Activated CD4-positive, alpha-beta memory T cell treated with anti-CD3 and anti-CD28 coated beads, Interleukin-2, amount 10 ng/mL, durations not matched to agents 7 days and 5 days (primary cell): ENCODE measurements at regions not wholly inside any gene's neighbourhood (a gene's known extent, or its start where the extent isn't known, plus 50 kb on each side); places are given as distances from the start of the nearest gene placed in this dataset.
"Not testable (repeated sequence)": the region's sequence is repeated elsewhere in the genome, so short reads cannot be mapped to it uniquely, and the experiment has no call there.

ENCODE experiments used
- CTCF ChIA-PET: fragments of 350-600 bp; sonication (Branson Sonifier 250); formaldehyde crosslinking; loops from one replicate; lab custom pipeline; 2021; ENCODE audit warnings: antibody characterized with exemption, inconsistent platforms; lab: Charles Lee
- POLR2A ChIA-PET: fragments of 350-600 bp; sonication (Branson Sonifier 250); formaldehyde crosslinking; loops from one replicate; lab custom pipeline; 2021; ENCODE audit warnings: antibody characterized with exemption; lab: Charles Lee
- DNase-seq: peaks from one replicate; pipeline ENCODE4 v3.0.0-alpha.2; 2020
- H3K27ac Mint-ChIP-seq: one replicate; pipeline ENCODE4 v1.8.0; 2021; ENCODE audit warnings: mild to moderate bottlenecking, mixed read lengths
- H3K27me3 Mint-ChIP-seq: one replicate; pipeline ENCODE4 v1.8.0; 2021; ENCODE audit warnings: mixed read lengths
- H3K36me3 Mint-ChIP-seq: one replicate; pipeline ENCODE4 v1.8.0; 2021; ENCODE audit warnings: low read depth, mixed read lengths
- H3K4me1 Mint-ChIP-seq: one replicate; pipeline ENCODE4 v1.8.0; 2021; ENCODE audit warnings: mixed read lengths
- H3K4me3 Mint-ChIP-seq: one replicate; pipeline ENCODE4 v1.8.0; 2021; ENCODE audit warnings: mild to moderate bottlenecking, mixed read lengths
- H3K9me3 Mint-ChIP-seq: one replicate; pipeline ENCODE4 v1.8.0; 2021; ENCODE audit warnings: mixed read lengths

GRCh38 chr5:38138574-38138973 is 119.8 kb upstream of the EGFLAM start:
- Mint-ChIP-seq H3K36me3 (no peaks in the 10 kb centered on the region), H3K4me1 (no peaks in the 10 kb centered on the region), H3K9me3 (no peaks in the 10 kb centered on the region), H3K4me3 (no peak overlapping the region), H3K27me3 (no peaks in the 10 kb centered on the region), H3K27ac (no peak overlapping the region)
- CTCF ChIA-PET, result interaction anchor here (0.9 kb wide), 1 partner anchor 9 kb away, joined by 3 read pairs; no protein-coding TSS in a partner anchor
- POLR2A ChIA-PET, result no interaction called here
- no peak for DNase-seq

GRCh38 chr5:38135486-38136039 is 122.8 kb upstream of the EGFLAM start:
- no peak overlapping the region for H3K4me3 Mint-ChIP-seq
- no peak overlapping the region for H3K27ac Mint-ChIP-seq
- no peaks in the 10 kb centered on the region for H3K27me3 Mint-ChIP-seq
- ChIA-PET POLR2A (no interaction called here), CTCF (no interaction called here)
- DNase-seq, result no peak
- H3K4me1 Mint-ChIP-seq, result no peaks in the 10 kb centered on the region
- H3K36me3 Mint-ChIP-seq, result no peaks in the 10 kb centered on the region
- no peaks in the 10 kb centered on the region for H3K9me3 Mint-ChIP-seq

- Mint-ChIP-seq H3K27me3 (no peaks in the 10 kb centered on the region), H3K27ac (no peak overlapping the region), H3K4me3 (no peak overlapping the region), H3K9me3 (no peaks in the 10 kb centered on the region), H3K4me1 (no peaks in the 10 kb centered on the region), H3K36me3 (no peaks in the 10 kb centered on the region)
- ChIA-PET CTCF (no interaction called here), POLR2A (no interaction called here)
- no peak for DNase-seq
Observed at GRCh38 chr5:38134810-38135209, 123.5 kb upstream of the EGFLAM start.

GRCh38 chr5:38134294-38134693 is 124.1 kb upstream of the EGFLAM start:
- POLR2A ChIA-PET, H3K9me3 Mint-ChIP-seq, H3K27me3 Mint-ChIP-seq, H3K4me1 Mint-ChIP-seq, CTCF ChIA-PET, H3K36me3 Mint-ChIP-seq, H3K27ac Mint-ChIP-seq, H3K4me3 Mint-ChIP-seq, DNase-seq: not testable (repeated sequence)

GRCh38 chr5:38131686-38132085 is 126.7 kb upstream of the EGFLAM start:
- Mint-ChIP-seq H3K27me3 (no peaks in the 10 kb centered on the region), H3K27ac (no peak overlapping the region), H3K4me3 (no peak overlapping the region), H3K9me3 (no peaks in the 10 kb centered on the region), H3K36me3 (no peaks in the 10 kb centered on the region), H3K4me1 (no peaks in the 10 kb centered on the region)
- no peak for DNase-seq
- ChIA-PET CTCF (no interaction called here), POLR2A (no interaction called here)

GRCh38 chr5:38124321-38124720 is 134.0 kb upstream of the EGFLAM start:
- Mint-ChIP-seq H3K9me3 (peaks cover 4% of the 10 kb centered on the region), H3K4me1 (no peaks in the 10 kb centered on the region), H3K4me3 (no peak overlapping the region), H3K27me3 (no peaks in the 10 kb centered on the region), H3K36me3 (no peaks in the 10 kb centered on the region), H3K27ac (no peak overlapping the region)
- POLR2A ChIA-PET, result no interaction called here
- no peak for DNase-seq
- CTCF ChIA-PET, result no interaction called here

- no peaks in the 10 kb centered on the region for H3K4me1 Mint-ChIP-seq
- H3K36me3 Mint-ChIP-seq, result no peaks in the 10 kb centered on the region
- H3K4me3 Mint-ChIP-seq, result no peak overlapping the region
- H3K27me3 Mint-ChIP-seq, result no peaks in the 10 kb centered on the region
- POLR2A ChIA-PET, result no interaction called here
- CTCF ChIA-PET, result no interaction called here
- DNase-seq, result no peak
- H3K27ac Mint-ChIP-seq, result no peak overlapping the region
- H3K9me3 Mint-ChIP-seq, result peaks cover 4% of the 10 kb centered on the region
Observed at GRCh38 chr5:38121420-38121819, 136.9 kb upstream of the EGFLAM start.

GRCh38 chr5:38119836-38120235 is 138.5 kb upstream of the EGFLAM start:
- POLR2A ChIA-PET, result no interaction called here
- Mint-ChIP-seq H3K9me3 (peaks cover 4% of the 10 kb centered on the region), H3K36me3 (no peaks in the 10 kb centered on the region), H3K4me3 (no peak overlapping the region), H3K27ac (no peak overlapping the region), H3K4me1 (no peaks in the 10 kb centered on the region), H3K27me3 (no peaks in the 10 kb centered on the region)
- CTCF ChIA-PET, result no interaction called here
- no peak for DNase-seq

GRCh38 chr5:38117784-38118479 is 140.4 kb upstream of the EGFLAM start:
- Mint-ChIP-seq H3K36me3 (no peaks in the 10 kb centered on the region), H3K27ac (no peak overlapping the region), H3K4me1 (no peaks in the 10 kb centered on the region), H3K9me3 (peaks cover 6% of the 10 kb centered on the region), H3K27me3 (no peaks in the 10 kb centered on the region), H3K4me3 (no peak overlapping the region)
- ChIA-PET POLR2A (no interaction called here), CTCF (no interaction called here)
- no peak for DNase-seq

GRCh38 chr5:38115318-38115827 is 143.0 kb upstream of the EGFLAM start:
- Mint-ChIP-seq H3K36me3 (no peaks in the 10 kb centered on the region), H3K4me1 (no peaks in the 10 kb centered on the region), H3K27me3 (no peaks in the 10 kb centered on the region), H3K27ac (no peak overlapping the region), H3K9me3 (peaks cover 5% of the 10 kb centered on the region), H3K4me3 (no peak overlapping the region)
- DNase-seq, result no peak
- ChIA-PET CTCF (no interaction called here), POLR2A (no interaction called here)

- Mint-ChIP-seq H3K9me3 (peaks cover 2% of the 10 kb centered on the region), H3K36me3 (no peaks in the 10 kb centered on the region), H3K27ac (no peak overlapping the region), H3K4me3 (no peak overlapping the region), H3K27me3 (no peaks in the 10 kb centered on the region), H3K4me1 (no peaks in the 10 kb centered on the region)
- no peak for DNase-seq
- POLR2A ChIA-PET, result no interaction called here
- CTCF ChIA-PET, result no interaction called here
Observed at GRCh38 chr5:38113880-38114279, 144.5 kb upstream of the EGFLAM start.

GRCh38 chr5:38113456-38113855 is 144.9 kb upstream of the EGFLAM start:
- no peak for DNase-seq
- Mint-ChIP-seq H3K27me3 (no peaks in the 10 kb centered on the region), H3K27ac (no peak overlapping the region), H3K4me1 (no peaks in the 10 kb centered on the region), H3K4me3 (no peak overlapping the region), H3K9me3 (peaks cover 2% of the 10 kb centered on the region), H3K36me3 (no peaks in the 10 kb centered on the region)
- ChIA-PET POLR2A (no interaction called here), CTCF (no interaction called here)

GRCh38 chr5:38112938-38113337 is 145.4 kb upstream of the EGFLAM start:
- no peaks in the 10 kb centered on the region for H3K27me3 Mint-ChIP-seq
- ChIA-PET POLR2A (no interaction called here), CTCF (no interaction called here)
- no peak overlapping the region for H3K4me3 Mint-ChIP-seq
- H3K36me3 Mint-ChIP-seq, result no peaks in the 10 kb centered on the region
- no peaks in the 10 kb centered on the region for H3K4me1 Mint-ChIP-seq
- no peak for DNase-seq
- H3K9me3 Mint-ChIP-seq, result peaks cover 2% of the 10 kb centered on the region
- H3K27ac Mint-ChIP-seq, result no peak overlapping the region

- POLR2A ChIA-PET, result no interaction called here
- no peaks in the 10 kb centered on the region for H3K27me3 Mint-ChIP-seq
- H3K36me3 Mint-ChIP-seq, result no peaks in the 10 kb centered on the region
- H3K9me3 Mint-ChIP-seq, result peaks cover 2% of the 10 kb centered on the region
- H3K4me1 Mint-ChIP-seq, result no peaks in the 10 kb centered on the region
- H3K4me3 Mint-ChIP-seq, result no peak overlapping the region
- no peak overlapping the region for H3K27ac Mint-ChIP-seq
- no peak for DNase-seq
- CTCF ChIA-PET, result no interaction called here
Observed at GRCh38 chr5:38110130-38110529, 148.2 kb upstream of the EGFLAM start.
